OCI-LY3 (cell line): ENCODE measurements at regions not wholly inside any gene's neighbourhood (a gene's known extent, or its start where the extent isn't known, plus 50 kb on each side); places are given as distances from the start of the nearest gene placed in this dataset.

Source experiments
- EZH2phosphoT487 ChIP-seq: fragments of 200-600 bp; shearing (Covaris generic); IDR thresholded peaks from 2 replicates; pipeline ENCODE4 v1.6.1; 2018; ENCODE audit warnings: antibody characterized with exemption, mixed run types, low read depth
- TF ChIP-seq, protein P1 (sequence below): fragments of 200-600, 300-600 bp; sonication (generic); IDR thresholded peaks from 2 replicates; pipeline ENCODE4 v1.5.1; 2014; ENCODE audit warnings: antibody characterized with exemption, low read length, low read depth

- TF ChIP-seq, protein P1, sequence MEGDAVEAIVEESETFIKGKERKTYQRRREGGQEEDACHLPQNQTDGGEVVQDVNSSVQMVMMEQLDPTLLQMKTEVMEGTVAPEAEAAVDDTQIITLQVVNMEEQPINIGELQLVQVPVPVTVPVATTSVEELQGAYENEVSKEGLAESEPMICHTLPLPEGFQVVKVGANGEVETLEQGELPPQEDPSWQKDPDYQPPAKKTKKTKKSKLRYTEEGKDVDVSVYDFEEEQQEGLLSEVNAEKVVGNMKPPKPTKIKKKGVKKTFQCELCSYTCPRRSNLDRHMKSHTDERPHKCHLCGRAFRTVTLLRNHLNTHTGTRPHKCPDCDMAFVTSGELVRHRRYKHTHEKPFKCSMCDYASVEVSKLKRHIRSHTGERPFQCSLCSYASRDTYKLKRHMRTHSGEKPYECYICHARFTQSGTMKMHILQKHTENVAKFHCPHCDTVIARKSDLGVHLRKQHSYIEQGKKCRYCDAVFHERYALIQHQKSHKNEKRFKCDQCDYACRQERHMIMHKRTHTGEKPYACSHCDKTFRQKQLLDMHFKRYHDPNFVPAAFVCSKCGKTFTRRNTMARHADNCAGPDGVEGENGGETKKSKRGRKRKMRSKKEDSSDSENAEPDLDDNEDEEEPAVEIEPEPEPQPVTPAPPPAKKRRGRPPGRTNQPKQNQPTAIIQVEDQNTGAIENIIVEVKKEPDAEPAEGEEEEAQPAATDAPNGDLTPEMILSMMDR, result no peak
- no peak for TF ChIP-seq EZH2phosphoT487
Measured at GRCh38 chr5:4081466-4081865, 485.8 kb downstream of the IRX1 start.
